ENCODE measurements at regions not wholly inside any gene's neighbourhood (a gene's known extent, or its start where the extent isn't known, plus 50 kb on each side); places are given as distances from the start of the nearest gene placed in this dataset.

GRCh38 chr2:183250472-183250871, 126.2 kb downstream of the NUP35 start:
- TF ChIP-seq CTBP1 (IDR thresholded peaks at IDR 0.05; ENCODE audit: borderline replicate concordance): no peak
- no peak for TF ChIP-seq ZBTB8A (IDR thresholded peaks at IDR 0.05; ENCODE audit: partially characterized antibody)
